Natural killer cell (primary cell): ENCODE measurements at regions not wholly inside any gene's neighbourhood (a gene's known extent, or its start where the extent isn't known, plus 50 kb on each side); places are given as distances from the start of the nearest gene placed in this dataset.

Experiments used
- ATAC-seq, 3 donors: fragments of 150-1000 bp in 2 of 3; fragments of 200-7000 bp in 1 of 3; cut with Tn5 transposase; 1 replicate in 1 of 3; 2 replicates in 2 of 3; pipeline ENCODE4 v1.10.0; 2021; ENCODE audit warnings: mild to moderate bottlenecking in 2 of 3, moderate library complexity in 2 of 3
- DNase-seq, 2 donors: peaks; one replicate each; pipeline versions ENCODE4 v3.0.0 to v3.0.0-alpha.2; 2013 to 2021; ENCODE audit warnings: mixed read lengths in 1 of 2
- H3K27ac ChIP-seq: one replicate; pipeline ENCODE4 v1.5.1; 2013; ENCODE audit warnings: mild to moderate bottlenecking, low read length
- H3K27me3 ChIP-seq: one replicate; pipeline ENCODE4 v1.6.1; 2013; ENCODE audit warnings: low read length; ENCODE audit not compliant: control insufficient read depth, insufficient read depth
- H3K36me3 ChIP-seq: one replicate; pipeline ENCODE4 v1.6.1; 2013; ENCODE audit warnings: low read length; ENCODE audit not compliant: control insufficient read depth, insufficient read depth
- H3K4me1 ChIP-seq: one replicate; pipeline ENCODE4 v1.6.1; 2013; ENCODE audit warnings: low read length; ENCODE audit not compliant: control insufficient read depth, insufficient read depth
- H3K4me3 ChIP-seq: one replicate; pipeline ENCODE4 v1.5.1; 2013; ENCODE audit warnings: low read length
- H3K9me3 ChIP-seq: one replicate; pipeline ENCODE4 v1.6.1; 2013; ENCODE audit warnings: low read length; ENCODE audit not compliant: control insufficient read depth, insufficient read depth
- H3K27ac Mint-ChIP-seq, 2 donors: one replicate each; pipeline ENCODE4 v1.8.0; 2022; ENCODE audit warnings: mild to moderate bottlenecking in 2 of 2, mixed read lengths in 2 of 2, moderate library complexity in 1 of 2
- H3K27me3 Mint-ChIP-seq, 2 donors: one replicate each; pipeline ENCODE4 v1.8.0; 2022; ENCODE audit warnings: low read depth in 2 of 2, mixed read lengths in 2 of 2
- H3K36me3 Mint-ChIP-seq: one replicate; pipeline ENCODE4 v1.8.0; 2022; ENCODE audit warnings: mixed read lengths
- H3K4me1 Mint-ChIP-seq, 2 donors: one replicate each; pipeline ENCODE4 v1.8.0; 2022; ENCODE audit warnings: mixed read lengths in 2 of 2
- H3K4me3 Mint-ChIP-seq: one replicate; pipeline ENCODE4 v1.8.0; 2022; ENCODE audit warnings: mild to moderate bottlenecking, moderate library complexity, mixed read lengths
- H3K9me3 Mint-ChIP-seq, 2 donors: one replicate each; pipeline ENCODE4 v1.8.0; 2022; ENCODE audit warnings: mixed read lengths in 2 of 2
- WGBS: methylation state at CpG from one replicate; pipeline ENCODE4 v1.1.7; 2013; ENCODE audit warnings: missing lambda C conversion rate; ENCODE audit not compliant: insufficient coverage; 5-methylcytosine and 5-hydroxymethylcytosine counted together
- intact Hi-C: fragments of 100-400 bp; cut with micrococcal nuclease; formaldehyde crosslinking; loops from one replicate; pipeline ENCODE4 v1.14.2; 2022
- TF ChIP-seq, protein P1 (sequence below): fragments of 200-600 bp; IDR thresholded peaks from one replicate; pipeline ENCODE4 v1.8.0; 2022; ENCODE audit warnings: antibody characterized with exemption

DNA sequence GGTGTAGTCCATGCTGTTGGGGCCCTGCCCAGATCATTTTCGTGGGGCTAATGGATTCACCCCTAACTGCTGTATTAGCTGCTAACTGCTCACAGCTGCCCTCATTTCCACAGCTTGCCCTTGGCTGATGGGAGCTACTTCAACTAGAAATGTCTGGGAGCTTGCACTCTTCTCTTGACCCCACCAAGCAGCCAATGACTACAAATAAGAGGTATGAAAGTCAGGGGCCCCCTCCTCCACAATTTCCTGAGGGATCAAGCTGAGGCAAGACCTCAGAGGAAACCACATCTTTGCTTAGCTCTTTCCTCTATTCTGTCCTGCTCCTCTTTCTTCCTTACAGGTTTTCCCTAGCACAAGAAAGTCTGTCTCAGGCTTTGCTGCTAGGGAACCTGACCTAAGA is 397.5 kb downstream of the MLLT3 start:
- H3K9me3 ChIP-seq = no peaks in the 10 kb centered on the region
- no peak overlapping the region for H3K27ac Mint-ChIP-seq
- ATAC-seq (no peak), DNase-seq (no peak)
- H3K9me3 Mint-ChIP-seq = no peaks in the 10 kb centered on the region
- intact Hi-C loops = no loop called here
- H3K4me1 ChIP-seq = peaks cover 3% of the 10 kb centered on the region
- TF ChIP-seq, protein P1, sequence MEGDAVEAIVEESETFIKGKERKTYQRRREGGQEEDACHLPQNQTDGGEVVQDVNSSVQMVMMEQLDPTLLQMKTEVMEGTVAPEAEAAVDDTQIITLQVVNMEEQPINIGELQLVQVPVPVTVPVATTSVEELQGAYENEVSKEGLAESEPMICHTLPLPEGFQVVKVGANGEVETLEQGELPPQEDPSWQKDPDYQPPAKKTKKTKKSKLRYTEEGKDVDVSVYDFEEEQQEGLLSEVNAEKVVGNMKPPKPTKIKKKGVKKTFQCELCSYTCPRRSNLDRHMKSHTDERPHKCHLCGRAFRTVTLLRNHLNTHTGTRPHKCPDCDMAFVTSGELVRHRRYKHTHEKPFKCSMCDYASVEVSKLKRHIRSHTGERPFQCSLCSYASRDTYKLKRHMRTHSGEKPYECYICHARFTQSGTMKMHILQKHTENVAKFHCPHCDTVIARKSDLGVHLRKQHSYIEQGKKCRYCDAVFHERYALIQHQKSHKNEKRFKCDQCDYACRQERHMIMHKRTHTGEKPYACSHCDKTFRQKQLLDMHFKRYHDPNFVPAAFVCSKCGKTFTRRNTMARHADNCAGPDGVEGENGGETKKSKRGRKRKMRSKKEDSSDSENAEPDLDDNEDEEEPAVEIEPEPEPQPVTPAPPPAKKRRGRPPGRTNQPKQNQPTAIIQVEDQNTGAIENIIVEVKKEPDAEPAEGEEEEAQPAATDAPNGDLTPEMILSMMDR = no peak
- WGBS = 86% methylated on average over 1 of the region's 1 CpG
- no peaks in the 10 kb centered on the region for H3K36me3 ChIP-seq
- peaks cover 5 to 8% of the 10 kb centered on the region in 2 donors for H3K27me3 Mint-ChIP-seq
- no peak overlapping the region for H3K4me3 ChIP-seq
- H3K4me3 Mint-ChIP-seq = no peak overlapping the region
- H3K4me1 Mint-ChIP-seq = peaks cover 17% of the 10 kb centered on the region in 2 donors
- peaks cover 2% of the 10 kb centered on the region for H3K27me3 ChIP-seq
- H3K27ac ChIP-seq = no peak overlapping the region
- no peaks in the 10 kb centered on the region for H3K36me3 Mint-ChIP-seq

DNA sequence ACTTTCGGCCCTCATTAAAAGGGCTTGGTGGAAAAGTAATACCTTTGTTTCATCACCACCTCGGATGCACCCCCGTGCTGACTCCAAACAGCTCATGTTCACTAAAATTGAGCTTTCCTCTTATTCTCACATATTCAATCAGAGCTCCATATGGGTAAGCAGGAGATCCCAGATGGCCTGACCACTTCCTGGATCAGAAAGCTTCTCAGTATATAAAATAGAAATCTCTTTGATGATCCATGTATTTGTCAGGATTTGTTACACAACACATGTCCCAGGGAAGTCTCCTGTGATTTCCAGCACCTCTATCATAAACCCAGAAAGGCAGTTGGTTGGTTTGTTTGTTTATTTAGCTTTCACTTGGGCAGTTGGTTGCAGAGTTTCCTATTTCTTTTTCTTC is 402.0 kb downstream of the MLLT3 start:
- Histone ChIP-seq H3K9me3 (no peaks in the 10 kb centered on the region), H3K27ac (no peak overlapping the region), H3K4me3 (no peak overlapping the region), H3K36me3 (no peaks in the 10 kb centered on the region), H3K4me1 (no peaks in the 10 kb centered on the region), H3K27me3 (peaks cover 2% of the 10 kb centered on the region)
- ATAC-seq (no peak), DNase-seq (no peak)
- Mint-ChIP-seq H3K4me1 (peaks cover 0 to 4% of the 10 kb centered on the region in 2 donors), H3K9me3 (no peaks in the 10 kb centered on the region), H3K27me3 (peaks cover 5 to 8% of the 10 kb centered on the region in 2 donors), H3K27ac (no peak overlapping the region), H3K4me3 (no peak overlapping the region), H3K36me3 (no peaks in the 10 kb centered on the region)
- TF ChIP-seq, protein P1 = no peak
- 98% methylated on average over 3 of the region's 3 CpGs for WGBS
- intact Hi-C loops = no loop called here

DNA sequence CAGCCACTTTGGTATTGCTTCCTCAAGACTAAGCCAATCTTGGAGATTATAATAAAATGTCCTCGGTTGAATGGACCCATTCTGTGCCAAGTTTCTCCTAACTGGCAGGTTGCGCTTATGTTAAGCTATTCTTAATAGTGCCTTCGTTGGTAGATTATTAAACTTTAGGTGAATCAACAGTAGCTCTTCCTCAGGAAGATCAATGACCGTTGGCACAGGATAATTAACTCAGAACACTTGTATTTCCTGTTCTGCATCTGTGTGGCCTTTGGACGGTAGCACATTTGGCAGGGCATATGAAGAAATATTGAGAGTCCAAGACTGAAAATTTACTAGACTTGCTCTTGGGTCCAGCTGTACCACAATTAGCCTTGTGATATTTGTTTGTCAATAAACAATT is 402.9 kb downstream of the MLLT3 start:
- no peaks in the 10 kb centered on the region for H3K4me1 Mint-ChIP-seq
- no peak overlapping the region for H3K4me3 ChIP-seq
- H3K9me3 Mint-ChIP-seq = no peaks in the 10 kb centered on the region
- H3K36me3 Mint-ChIP-seq = no peaks in the 10 kb centered on the region
- H3K9me3 ChIP-seq = no peaks in the 10 kb centered on the region
- WGBS = 86% methylated on average over 5 of the region's 5 CpGs
- no peaks in the 10 kb centered on the region for H3K4me1 ChIP-seq
- H3K27ac Mint-ChIP-seq = no peak overlapping the region
- no peaks in the 10 kb centered on the region for H3K27me3 ChIP-seq
- no peak overlapping the region for H3K27ac ChIP-seq
- DNase-seq (no peak), ATAC-seq (no peak)
- peaks cover 5 to 8% of the 10 kb centered on the region in 2 donors for H3K27me3 Mint-ChIP-seq
- H3K36me3 ChIP-seq = no peaks in the 10 kb centered on the region
- H3K4me3 Mint-ChIP-seq = no peak overlapping the region
- TF ChIP-seq, protein P1 = no peak
- intact Hi-C loops = no loop called here

DNA sequence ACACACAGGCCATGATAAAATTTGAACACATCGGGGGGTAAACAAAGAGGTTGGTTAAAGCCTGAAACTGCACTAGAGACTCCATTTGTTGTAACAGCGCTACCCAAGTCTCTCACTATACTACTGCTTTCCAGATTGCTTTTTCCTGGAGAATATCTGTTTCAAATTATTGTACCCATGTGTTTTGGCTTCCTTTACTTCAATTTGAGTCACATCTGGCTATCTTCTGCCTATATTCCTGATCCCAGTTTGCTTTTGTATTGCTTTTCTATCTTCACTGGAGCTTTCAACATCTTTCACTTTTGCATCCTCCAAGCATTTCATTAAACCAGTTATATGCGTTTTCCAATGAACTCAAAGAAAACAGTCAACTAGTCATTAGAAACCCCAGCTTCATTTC is 404.7 kb downstream of the MLLT3 start:
- Histone ChIP-seq H3K27ac (no peak overlapping the region), H3K4me1 (no peaks in the 10 kb centered on the region), H3K27me3 (no peaks in the 10 kb centered on the region), H3K36me3 (no peaks in the 10 kb centered on the region), H3K4me3 (no peak overlapping the region), H3K9me3 (no peaks in the 10 kb centered on the region)
- ATAC-seq (no peak), DNase-seq (no peak)
- H3K4me1 Mint-ChIP-seq = no peaks in the 10 kb centered on the region
- TF ChIP-seq, protein P1 = no peak
- intact Hi-C loops = no loop called here
- WGBS = 90% methylated on average over 3 of the region's 3 CpGs
- peaks cover 5 to 8% of the 10 kb centered on the region in 2 donors for H3K27me3 Mint-ChIP-seq
- H3K27ac Mint-ChIP-seq = no peak overlapping the region
- H3K9me3 Mint-ChIP-seq = no peaks in the 10 kb centered on the region
- no peak overlapping the region for H3K4me3 Mint-ChIP-seq
- H3K36me3 Mint-ChIP-seq = no peaks in the 10 kb centered on the region
